Prostate gland (tissue), 2 donors: ENCODE measurements at regions not wholly inside any gene's neighbourhood (a gene's known extent, or its start where the extent isn't known, plus 50 kb on each side); places are given as distances from the start of the nearest gene placed in this dataset.

ENCODE experiments used
- DNase-seq: peaks from one replicate; pipeline ENCODE4 v3.0.0-alpha.2; 2019; ENCODE audit warnings: low spot score
- H3K27ac ChIP-seq, 2 donors: fragments of 200-600 bp; sonication (generic); 2 replicates each; pipeline ENCODE4 v1.5.1; 2017 to 2019
- H3K27me3 ChIP-seq: fragments of 200-600 bp; sonication (generic); replicated peaks from 2 replicates; pipeline ENCODE4 v1.5.1; 2019; ENCODE audit not compliant: insufficient read depth
- H3K36me3 ChIP-seq, 2 donors: fragments of 200-600 bp; sonication (generic); 1 replicate in 1 of 2; 2 replicates in 1 of 2; pipeline versions ENCODE4 v1.5.1 to v1.8.1; 2017 to 2019
- H3K4me1 ChIP-seq: fragments of 200-600 bp; sonication (generic); replicated peaks from 2 replicates; pipeline ENCODE4 v1.5.1; 2019
- H3K4me3 ChIP-seq, 2 donors: fragments of 200-600 bp; sonication (generic); 2 replicates each; pipeline ENCODE4 v1.5.1; 2017 to 2019
- H3K9me3 ChIP-seq: fragments of 200-600 bp; sonication (generic); 2 replicates; pipeline ENCODE4 v1.5.1; 2017
- CTCF ChIP-seq, 4 experiments: fragments of 200-600 bp in 2 of 4; fragments of 450-650 bp in 2 of 4; sonication (generic) in 2 of 4; IDR thresholded peaks; 1 replicate in 3 of 4; 2 replicates in 1 of 4; pipeline ENCODE4 v1.5.1; 2016 to 2019; ENCODE audit warnings: antibody characterized with exemption in 4 of 4, mild to moderate bottlenecking in 2 of 4, moderate library complexity in 2 of 4
- POLR2A ChIP-seq: fragments of 450-650 bp; IDR thresholded peaks from one replicate; pipeline ENCODE4 v1.6.1; 2016; ENCODE audit warnings: antibody characterized with exemption, mild to moderate bottlenecking
- POLR2AphosphoS5 ChIP-seq: sonication (generic); formaldehyde crosslinking; IDR thresholded peaks from one replicate; pipeline ENCODE4 v1.6.1; 2017; ENCODE audit warnings: antibody characterized with exemption
- WGBS: methylation state at CpG from one replicate; pipeline ENCODE4 v1.1.5; 2018; 5-methylcytosine and 5-hydroxymethylcytosine counted together
- intact Hi-C: fragments of 100-400 bp; cut with DNase I; formaldehyde crosslinking; loops from one replicate; pipeline ENCODE4 v1.14.2; 2022

DNA sequence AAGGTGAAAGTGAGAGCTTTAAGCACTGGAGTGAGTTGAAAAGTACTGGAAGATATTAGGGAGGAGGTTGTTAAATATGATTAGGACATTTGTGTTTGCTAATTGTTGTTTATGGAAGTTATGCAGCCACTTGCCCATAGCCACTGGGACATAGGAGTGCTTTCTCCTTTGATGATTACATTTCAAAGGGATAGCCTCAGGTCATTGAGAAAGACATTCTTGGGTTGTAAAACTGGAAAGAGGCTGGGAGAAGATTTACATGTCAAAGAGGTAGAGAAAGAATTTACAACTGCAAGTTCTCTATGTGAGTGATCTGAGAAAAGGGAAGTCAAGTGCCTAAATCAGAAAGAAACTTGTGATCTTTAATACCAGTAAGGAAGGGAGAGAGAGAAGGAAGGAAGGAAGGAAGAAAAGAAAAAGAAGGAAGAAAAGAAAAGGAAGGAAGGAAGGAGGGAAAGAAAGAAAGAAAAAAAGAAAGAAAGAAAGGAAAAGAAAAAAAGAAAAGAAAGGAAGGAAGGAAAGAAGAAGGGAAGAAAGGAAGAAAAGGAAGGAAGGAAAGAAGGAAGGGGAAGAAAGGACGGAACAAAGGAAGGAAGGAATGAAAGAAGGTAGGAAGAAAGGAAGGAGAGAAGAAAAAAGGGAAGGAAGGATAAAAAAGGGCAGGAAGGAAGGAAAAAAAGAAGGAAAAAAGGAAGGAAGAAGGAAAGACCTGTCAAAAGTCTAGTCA, 284.6 kb upstream of the DPYD start:
- no peak for DNase-seq
- Histone ChIP-seq H3K36me3 (no peaks in the 10 kb centered on the region), H3K27me3 (no peaks in the 10 kb centered on the region), H3K27ac (no peak overlapping the region), H3K4me1 (no peaks in the 10 kb centered on the region), H3K9me3 (no peaks in the 10 kb centered on the region), H3K4me3 (no peak overlapping the region)
- WGBS: 53% methylated on average over 1 of the region's 1 CpG
- intact Hi-C loops: no loop called here
- TF ChIP-seq POLR2AphosphoS5: no peak
- no peak for TF ChIP-seq POLR2A
- no peak for TF ChIP-seq CTCF (IDR thresholded peaks at IDR 0.05)

GRCh38 chr1:98203466-98203865, 282.6 kb upstream of the DPYD start:
- no peak overlapping the region for H3K4me3 ChIP-seq
- TF ChIP-seq POLR2A (no peak), CTCF (IDR thresholded peaks at IDR 0.05) (no peak), POLR2AphosphoS5 (no peak)
- no peak for DNase-seq
- H3K9me3 ChIP-seq: no peaks in the 10 kb centered on the region
- H3K27ac ChIP-seq: no peak overlapping the region
- H3K36me3 ChIP-seq: no peaks in the 10 kb centered on the region
- intact Hi-C loops: no loop called here
- H3K27me3 ChIP-seq: no peaks in the 10 kb centered on the region
- WGBS: 58% methylated on average over 2 of the region's 2 CpGs
- H3K4me1 ChIP-seq: no peaks in the 10 kb centered on the region

DNA sequence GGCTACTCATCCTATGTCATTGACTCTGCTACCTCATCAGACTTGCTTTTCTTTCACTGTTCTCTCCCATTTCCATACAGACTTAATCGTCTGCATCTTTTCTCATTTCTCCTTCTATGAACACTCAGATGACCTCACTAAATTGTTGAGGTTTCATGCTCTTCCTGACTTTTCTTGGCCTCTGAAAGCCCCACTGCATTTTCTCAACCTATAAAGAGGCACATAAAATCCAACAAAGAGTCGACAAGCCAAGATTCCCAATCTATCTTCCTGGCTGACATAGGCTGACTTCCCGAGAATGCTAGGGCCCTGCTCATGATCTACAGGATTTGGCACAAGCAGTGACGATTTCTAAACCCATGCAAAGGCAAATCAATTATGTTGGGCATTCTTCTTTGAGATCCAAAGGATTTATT, 280.8 kb upstream of the DPYD start:
- H3K27me3 ChIP-seq: no peaks in the 10 kb centered on the region
- H3K27ac ChIP-seq: no peak overlapping the region
- no peak for TF ChIP-seq POLR2A
- no peak for TF ChIP-seq POLR2AphosphoS5
- TF ChIP-seq CTCF (IDR thresholded peaks at IDR 0.05): no peak
- H3K9me3 ChIP-seq: no peaks in the 10 kb centered on the region
- DNase-seq: no peak
- 17% methylated on average over 4 of the region's 4 CpGs for WGBS
- H3K4me3 ChIP-seq: no peak overlapping the region
- intact Hi-C loops: no loop called here
- H3K4me1 ChIP-seq: no peaks in the 10 kb centered on the region
- no peaks in the 10 kb centered on the region for H3K36me3 ChIP-seq

DNA sequence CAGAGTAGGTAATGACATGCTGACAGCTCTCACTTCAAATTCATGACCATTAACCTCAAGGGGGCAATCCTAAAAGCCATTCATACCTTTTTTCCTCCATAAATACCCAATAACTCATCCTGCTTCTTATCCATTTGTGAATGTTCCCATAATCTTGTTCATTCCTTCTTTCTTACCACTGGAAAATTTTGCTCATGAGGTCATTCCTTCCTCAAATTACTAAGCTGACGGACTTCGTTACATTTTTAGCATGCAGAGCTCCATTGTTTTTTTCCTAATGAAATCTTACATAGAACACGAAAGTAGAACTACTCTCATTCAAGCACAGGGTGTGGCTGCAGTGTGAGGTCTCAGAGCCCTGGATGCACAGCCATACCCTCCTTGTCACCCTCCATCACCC, 276.5 kb upstream of the DPYD start:
- Histone ChIP-seq H3K27ac (no peak overlapping the region), H3K4me3 (no peak overlapping the region), H3K4me1 (no peaks in the 10 kb centered on the region), H3K9me3 (no peaks in the 10 kb centered on the region), H3K36me3 (no peaks in the 10 kb centered on the region), H3K27me3 (no peaks in the 10 kb centered on the region)
- 85% methylated on average over 3 of the region's 3 CpGs for WGBS
- intact Hi-C loops: no loop called here
- TF ChIP-seq CTCF (IDR thresholded peaks at IDR 0.05) (no peak), POLR2A (no peak), POLR2AphosphoS5 (no peak)
- no peak for DNase-seq

DNA sequence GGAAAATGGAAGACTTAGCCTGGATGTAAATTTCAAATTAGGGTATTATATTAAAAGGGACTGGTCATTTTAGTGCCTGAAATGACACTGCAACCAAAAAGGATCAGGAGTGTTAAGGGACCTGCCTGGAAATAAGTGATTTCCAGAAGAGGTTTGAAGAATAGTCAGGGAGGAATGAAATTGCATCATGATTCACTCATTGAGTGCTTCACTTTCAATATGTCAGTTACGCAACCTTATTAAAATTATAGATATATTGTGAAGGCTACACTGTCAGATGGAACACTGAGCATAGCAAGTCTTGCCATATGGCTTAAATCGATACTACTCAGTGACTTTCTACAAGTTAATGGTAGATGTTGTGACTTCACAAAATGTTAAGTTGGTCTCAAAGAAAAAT, 275.2 kb upstream of the DPYD start:
- no peak for TF ChIP-seq POLR2AphosphoS5
- TF ChIP-seq CTCF (IDR thresholded peaks at IDR 0.05): no peak
- TF ChIP-seq POLR2A: no peak
- DNase-seq: no peak
- Histone ChIP-seq H3K4me3 (no peak overlapping the region), H3K4me1 (no peaks in the 10 kb centered on the region), H3K27me3 (no peaks in the 10 kb centered on the region), H3K9me3 (no peaks in the 10 kb centered on the region), H3K36me3 (no peaks in the 10 kb centered on the region), H3K27ac (no peak overlapping the region)
- WGBS: 99% methylated on average over 2 of the region's 2 CpGs
- intact Hi-C loops: no loop called here
